ENCODE measurements at regions not wholly inside any gene's neighbourhood (a gene's known extent, or its start where the extent isn't known, plus 50 kb on each side); places are given as distances from the start of the nearest gene placed in this dataset.

DNA sequence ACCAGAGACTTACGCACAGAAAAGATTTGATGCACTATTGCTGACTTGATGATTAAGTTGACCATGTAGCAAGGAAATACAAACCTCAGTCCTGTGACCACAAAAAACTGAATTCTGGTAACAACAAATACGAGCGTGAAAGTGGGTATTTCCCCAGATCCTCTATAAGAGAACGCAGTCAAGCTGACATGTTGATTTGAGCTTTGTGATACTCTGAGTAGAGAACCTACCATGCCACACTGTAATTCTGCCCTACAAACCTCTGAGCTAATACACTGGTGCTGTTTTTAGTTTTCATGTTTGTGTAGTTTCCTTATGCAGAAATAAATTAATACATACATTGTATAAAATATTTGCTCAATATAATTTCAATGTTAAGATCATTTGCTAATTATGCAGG, 565.6 kb upstream of the EPHA5 start (continued):
- TF ChIP-seq HNF4A (CRISPR knock-in tag; IDR thresholded peaks at IDR 0.05) (no peak), ZNF3 (CRISPR knock-in tag; IDR thresholded peaks at IDR 0.05) (no peak), SAP130 (CRISPR knock-in tag; IDR thresholded peaks at IDR 0.05; ENCODE audit: low read depth) (no peak)
- TF ChIP-seq, protein P1, sequence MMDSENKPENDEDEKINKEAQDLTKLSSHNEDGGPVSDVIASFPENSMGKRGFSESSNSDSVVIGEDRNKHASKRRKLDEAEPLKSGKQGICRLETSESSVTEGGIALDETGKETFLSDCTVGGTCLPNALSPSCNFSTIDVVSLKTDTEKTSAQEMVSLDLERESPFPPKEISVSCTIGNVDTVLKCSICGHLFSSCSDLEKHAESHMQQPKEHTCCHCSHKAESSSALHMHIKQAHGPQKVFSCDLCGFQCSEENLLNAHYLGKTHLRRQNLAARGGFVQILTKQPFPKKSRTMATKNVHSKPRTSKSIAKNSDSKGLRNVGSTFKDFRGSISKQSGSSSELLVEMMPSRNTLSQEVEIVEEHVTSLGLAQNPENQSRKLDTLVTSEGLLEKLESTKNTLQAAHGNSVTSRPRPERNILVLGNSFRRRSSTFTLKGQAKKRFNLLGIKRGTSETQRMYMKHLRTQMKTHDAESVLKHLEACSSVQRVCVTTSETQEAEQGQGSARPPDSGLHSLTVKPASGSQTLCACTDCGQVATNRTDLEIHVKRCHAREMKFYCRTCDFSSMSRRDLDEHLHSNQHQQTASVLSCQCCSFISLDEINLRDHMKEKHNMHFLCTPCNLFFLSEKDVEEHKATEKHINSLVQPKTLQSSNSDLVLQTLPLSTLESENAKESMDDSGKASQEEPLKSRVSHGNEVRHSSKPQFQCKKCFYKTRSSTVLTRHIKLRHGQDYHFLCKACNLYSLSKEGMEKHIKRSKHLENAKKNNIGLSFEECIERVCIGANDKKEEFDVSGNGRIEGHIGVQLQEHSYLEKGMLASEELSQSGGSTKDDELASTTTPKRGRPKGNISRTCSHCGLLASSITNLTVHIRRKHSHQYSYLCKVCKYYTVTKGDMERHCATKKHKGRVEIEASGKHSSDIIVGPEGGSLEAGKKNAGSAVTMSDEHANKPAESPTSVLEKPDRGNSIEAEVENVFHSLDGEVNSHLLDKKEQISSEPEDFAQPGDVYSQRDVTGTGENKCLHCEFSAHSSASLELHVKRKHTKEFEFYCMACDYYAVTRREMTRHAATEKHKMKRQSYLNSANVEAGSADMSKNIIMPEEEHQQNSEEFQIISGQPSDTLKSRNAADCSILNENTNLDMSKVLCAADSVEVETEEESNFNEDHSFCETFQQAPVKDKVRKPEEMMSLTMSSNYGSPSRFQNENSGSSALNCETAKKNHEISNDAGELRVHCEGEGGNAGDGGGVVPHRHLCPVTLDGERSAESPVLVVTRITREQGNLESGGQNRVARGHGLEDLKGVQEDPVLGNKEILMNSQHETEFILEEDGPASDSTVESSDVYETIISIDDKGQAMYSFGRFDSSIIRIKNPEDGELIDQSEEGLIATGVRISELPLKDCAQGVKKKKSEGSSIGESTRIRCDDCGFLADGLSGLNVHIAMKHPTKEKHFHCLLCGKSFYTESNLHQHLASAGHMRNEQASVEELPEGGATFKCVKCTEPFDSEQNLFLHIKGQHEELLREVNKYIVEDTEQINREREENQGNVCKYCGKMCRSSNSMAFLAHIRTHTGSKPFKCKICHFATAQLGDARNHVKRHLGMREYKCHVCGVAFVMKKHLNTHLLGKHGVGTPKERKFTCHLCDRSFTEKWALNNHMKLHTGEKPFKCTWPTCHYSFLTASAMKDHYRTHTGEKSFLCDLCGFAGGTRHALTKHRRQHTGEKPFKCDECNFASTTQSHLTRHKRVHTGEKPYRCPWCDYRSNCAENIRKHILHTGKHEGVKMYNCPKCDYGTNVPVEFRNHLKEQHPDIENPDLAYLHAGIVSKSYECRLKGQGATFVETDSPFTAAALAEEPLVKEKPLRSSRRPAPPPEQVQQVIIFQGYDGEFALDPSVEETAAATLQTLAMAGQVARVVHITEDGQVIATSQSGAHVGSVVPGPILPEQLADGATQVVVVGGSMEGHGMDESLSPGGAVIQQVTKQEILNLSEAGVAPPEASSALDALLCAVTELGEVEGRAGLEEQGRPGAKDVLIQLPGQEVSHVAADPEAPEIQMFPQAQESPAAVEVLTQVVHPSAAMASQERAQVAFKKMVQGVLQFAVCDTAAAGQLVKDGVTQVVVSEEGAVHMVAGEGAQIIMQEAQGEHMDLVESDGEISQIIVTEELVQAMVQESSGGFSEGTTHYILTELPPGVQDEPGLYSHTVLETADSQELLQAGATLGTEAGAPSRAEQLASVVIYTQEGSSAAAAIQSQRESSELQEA (CRISPR knock-in tag; IDR thresholded peaks at IDR 0.05; ENCODE audit: not compliant biosample characterization), result no peak
- TF ChIP-seq, protein P2, sequence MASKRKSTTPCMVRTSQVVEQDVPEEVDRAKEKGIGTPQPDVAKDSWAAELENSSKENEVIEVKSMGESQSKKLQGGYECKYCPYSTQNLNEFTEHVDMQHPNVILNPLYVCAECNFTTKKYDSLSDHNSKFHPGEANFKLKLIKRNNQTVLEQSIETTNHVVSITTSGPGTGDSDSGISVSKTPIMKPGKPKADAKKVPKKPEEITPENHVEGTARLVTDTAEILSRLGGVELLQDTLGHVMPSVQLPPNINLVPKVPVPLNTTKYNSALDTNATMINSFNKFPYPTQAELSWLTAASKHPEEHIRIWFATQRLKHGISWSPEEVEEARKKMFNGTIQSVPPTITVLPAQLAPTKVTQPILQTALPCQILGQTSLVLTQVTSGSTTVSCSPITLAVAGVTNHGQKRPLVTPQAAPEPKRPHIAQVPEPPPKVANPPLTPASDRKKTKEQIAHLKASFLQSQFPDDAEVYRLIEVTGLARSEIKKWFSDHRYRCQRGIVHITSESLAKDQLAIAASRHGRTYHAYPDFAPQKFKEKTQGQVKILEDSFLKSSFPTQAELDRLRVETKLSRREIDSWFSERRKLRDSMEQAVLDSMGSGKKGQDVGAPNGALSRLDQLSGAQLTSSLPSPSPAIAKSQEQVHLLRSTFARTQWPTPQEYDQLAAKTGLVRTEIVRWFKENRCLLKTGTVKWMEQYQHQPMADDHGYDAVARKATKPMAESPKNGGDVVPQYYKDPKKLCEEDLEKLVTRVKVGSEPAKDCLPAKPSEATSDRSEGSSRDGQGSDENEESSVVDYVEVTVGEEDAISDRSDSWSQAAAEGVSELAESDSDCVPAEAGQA (IDR thresholded peaks at IDR 0.05; ENCODE audit: low read depth), result no peak
- TF ChIP-seq, protein P2 (CRISPR knock-in tag; IDR thresholded peaks at IDR 0.05; ENCODE audit: borderline replicate concordance), result no peak
- TF ChIP-seq, protein P3, sequence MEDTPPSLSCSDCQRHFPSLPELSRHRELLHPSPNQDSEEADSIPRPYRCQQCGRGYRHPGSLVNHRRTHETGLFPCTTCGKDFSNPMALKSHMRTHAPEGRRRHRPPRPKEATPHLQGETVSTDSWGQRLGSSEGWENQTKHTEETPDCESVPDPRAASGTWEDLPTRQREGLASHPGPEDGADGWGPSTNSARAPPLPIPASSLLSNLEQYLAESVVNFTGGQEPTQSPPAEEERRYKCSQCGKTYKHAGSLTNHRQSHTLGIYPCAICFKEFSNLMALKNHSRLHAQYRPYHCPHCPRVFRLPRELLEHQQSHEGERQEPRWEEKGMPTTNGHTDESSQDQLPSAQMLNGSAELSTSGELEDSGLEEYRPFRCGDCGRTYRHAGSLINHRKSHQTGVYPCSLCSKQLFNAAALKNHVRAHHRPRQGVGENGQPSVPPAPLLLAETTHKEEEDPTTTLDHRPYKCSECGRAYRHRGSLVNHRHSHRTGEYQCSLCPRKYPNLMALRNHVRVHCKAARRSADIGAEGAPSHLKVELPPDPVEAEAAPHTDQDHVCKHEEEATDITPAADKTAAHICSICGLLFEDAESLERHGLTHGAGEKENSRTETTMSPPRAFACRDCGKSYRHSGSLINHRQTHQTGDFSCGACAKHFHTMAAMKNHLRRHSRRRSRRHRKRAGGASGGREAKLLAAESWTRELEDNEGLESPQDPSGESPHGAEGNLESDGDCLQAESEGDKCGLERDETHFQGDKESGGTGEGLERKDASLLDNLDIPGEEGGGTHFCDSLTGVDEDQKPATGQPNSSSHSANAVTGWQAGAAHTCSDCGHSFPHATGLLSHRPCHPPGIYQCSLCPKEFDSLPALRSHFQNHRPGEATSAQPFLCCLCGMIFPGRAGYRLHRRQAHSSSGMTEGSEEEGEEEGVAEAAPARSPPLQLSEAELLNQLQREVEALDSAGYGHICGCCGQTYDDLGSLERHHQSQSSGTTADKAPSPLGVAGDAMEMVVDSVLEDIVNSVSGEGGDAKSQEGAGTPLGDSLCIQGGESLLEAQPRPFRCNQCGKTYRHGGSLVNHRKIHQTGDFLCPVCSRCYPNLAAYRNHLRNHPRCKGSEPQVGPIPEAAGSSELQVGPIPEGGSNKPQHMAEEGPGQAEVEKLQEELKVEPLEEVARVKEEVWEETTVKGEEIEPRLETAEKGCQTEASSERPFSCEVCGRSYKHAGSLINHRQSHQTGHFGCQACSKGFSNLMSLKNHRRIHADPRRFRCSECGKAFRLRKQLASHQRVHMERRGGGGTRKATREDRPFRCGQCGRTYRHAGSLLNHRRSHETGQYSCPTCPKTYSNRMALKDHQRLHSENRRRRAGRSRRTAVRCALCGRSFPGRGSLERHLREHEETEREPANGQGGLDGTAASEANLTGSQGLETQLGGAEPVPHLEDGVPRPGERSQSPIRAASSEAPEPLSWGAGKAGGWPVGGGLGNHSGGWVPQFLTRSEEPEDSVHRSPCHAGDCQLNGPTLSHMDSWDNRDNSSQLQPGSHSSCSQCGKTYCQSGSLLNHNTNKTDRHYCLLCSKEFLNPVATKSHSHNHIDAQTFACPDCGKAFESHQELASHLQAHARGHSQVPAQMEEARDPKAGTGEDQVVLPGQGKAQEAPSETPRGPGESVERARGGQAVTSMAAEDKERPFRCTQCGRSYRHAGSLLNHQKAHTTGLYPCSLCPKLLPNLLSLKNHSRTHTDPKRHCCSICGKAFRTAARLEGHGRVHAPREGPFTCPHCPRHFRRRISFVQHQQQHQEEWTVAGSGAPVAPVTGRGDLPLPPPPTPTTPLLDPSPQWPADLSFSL (CRISPR knock-in tag; IDR thresholded peaks at IDR 0.05), result no peak
- TF ChIP-seq, protein P4, sequence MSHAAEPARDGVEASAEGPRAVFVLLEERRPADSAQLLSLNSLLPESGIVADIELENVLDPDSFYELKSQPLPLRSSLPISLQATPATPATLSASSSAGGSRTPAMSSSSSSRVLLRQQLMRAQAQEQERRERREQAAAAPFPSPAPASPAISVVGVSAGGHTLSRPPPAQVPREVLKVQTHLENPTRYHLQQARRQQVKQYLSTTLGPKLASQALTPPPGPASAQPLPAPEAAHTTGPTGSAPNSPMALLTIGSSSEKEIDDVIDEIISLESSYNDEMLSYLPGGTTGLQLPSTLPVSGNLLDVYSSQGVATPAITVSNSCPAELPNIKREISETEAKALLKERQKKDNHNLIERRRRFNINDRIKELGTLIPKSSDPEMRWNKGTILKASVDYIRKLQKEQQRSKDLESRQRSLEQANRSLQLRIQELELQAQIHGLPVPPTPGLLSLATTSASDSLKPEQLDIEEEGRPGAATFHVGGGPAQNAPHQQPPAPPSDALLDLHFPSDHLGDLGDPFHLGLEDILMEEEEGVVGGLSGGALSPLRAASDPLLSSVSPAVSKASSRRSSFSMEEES (CRISPR knock-in tag; IDR thresholded peaks at IDR 0.05), result no peak

All from HepG2 (cell line).